NK-92 (cell line): ENCODE measurements at regions not wholly inside any gene's neighbourhood (a gene's known extent, or its start where the extent isn't known, plus 50 kb on each side); places are given as distances from the start of the nearest gene placed in this dataset.
"Not testable (repeated sequence)": the region's sequence is repeated elsewhere in the genome, so short reads cannot be mapped to it uniquely, and the experiment has no call there.

Experiments
- DNase-seq: peaks from one replicate; lab custom pipeline; 2025; ENCODE audit not compliant: unreplicated experiment; lab: John Stamatoyannopoulos, UW

DNA sequence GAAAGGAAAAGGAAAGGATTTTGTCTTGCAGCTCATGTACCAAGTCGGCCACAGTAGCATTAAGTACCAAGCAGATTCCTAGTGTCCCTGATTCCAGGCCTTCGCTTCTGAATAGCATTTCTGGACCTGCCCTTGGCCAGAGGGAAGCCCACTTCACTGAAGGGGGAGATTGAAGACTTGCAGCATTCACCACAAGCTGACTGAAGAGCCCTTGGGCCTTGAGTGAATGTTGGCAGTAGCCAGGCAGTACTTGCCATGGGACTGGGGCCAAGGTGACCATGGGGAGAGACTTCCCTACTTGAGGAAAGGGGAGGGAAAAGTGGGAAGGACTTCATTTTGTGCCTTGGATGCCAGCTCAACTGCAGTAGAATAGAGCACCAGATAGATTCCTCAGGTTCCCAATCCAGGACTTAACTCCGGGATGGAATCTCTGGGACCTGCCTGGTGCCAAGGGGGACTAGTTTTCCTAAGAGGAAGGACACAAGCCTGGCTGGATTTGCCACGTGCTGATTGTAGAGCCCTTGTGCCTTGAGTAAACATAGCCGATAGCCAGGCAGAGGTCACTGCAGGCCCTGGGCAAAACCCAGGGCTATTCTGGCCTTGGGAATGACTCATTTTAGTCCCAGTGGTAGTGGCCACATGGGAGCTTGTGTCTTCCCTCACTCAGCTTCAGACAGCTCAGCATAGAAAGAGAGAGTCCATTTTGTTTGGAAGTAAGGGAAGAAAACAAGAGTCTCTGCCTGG, 141.7 kb upstream of the KCND2 start:
- no peak for DNase-seq

DNA sequence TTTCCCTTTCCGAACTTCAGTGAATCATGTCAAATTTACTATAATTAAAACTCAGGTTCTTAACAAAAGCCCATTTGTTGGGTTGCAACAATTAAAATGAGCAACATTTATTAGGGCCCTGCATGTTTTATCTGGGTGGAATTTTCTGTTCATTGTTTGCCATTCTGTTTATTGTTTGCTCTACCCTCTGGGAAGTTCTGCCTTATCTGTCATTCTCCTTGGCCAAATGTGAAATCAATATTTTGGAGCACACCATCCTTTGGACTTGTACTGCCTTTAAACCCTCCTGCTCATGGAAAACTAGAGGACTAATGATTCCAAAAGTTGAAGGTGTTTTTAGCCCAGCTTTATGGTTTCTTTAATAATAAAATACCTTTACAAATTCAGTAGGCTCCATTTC, 134.5 kb upstream of the KCND2 start:
- DNase-seq: no peak

DNA sequence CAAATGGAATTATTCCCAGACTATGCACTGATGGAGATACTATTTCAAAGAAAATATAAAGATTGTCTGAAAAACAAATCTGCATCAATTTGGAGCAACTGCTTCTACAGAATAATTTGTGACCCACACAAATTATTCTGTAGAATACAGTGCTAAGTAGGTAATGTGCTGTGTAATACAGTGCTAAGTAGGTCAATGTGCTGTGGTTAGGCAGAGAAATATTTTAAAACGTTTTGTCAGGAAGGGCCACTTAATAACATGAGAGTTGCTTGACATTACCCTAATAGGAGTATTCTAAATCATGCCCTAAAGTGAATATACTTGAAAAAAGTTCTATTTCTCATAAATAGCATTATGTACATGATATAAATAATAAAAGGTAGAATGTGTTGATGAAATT, 116.5 kb upstream of the KCND2 start:
- DNase-seq: no peak

DNA sequence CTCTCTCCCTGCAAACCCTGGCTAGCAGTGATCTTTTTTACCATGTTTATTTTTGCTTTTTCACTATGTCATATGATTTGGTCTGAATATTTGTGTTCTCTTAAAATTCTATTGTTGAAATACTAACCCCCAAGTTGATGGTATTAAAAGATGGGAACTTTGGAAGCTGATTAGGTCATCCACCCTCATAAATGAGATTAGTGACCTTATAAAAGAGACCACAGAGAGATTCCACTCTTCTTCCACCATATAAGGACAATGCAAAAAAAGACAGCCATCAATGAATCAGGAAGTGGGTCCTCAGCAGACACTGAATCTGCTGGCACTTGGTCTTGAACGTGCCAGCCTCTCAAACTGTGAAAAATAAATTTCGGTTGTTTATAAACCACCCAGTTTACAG, 112.8 kb upstream of the KCND2 start:
- DNase-seq: no peak

DNA sequence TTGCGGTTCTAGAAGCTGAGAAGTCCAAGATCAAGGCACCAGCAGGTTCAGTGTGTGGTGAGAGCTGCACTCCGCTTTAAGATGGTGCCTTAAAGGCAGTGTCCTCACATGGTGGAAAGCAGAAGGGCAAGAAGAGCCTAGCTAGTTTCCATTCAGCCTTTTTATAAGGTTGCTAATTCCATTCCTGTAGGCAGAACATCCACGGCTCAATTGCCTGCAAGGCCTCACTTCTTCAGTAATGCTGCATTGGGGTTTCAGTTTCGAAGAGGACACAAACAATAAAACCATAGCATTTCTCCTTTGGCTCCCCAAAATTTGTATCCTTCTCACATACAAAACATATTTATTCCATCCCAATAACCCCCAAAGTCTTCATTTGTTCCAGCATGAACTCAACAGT, 109.5 kb upstream of the KCND2 start:
- DNase-seq: no peak

DNA sequence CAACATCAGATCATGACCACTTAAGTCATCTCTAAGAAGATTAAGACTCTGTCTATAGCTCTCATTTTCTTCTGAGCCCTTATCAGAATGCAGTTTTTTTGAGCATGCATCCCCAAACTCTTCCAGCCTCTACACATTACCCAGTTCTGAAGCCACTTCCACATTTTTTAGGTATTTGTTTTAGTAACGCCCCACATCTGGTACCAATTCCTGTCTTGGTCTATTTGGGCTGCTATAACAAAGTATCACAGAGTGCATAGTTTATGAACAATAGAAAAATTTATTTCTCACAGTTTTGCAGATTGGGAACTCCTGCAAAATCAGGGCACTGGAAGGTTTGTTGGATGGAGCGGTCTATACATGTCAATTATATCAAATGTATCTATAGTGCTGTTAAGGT, 107.7 kb upstream of the KCND2 start:
- no peak for DNase-seq

DNA sequence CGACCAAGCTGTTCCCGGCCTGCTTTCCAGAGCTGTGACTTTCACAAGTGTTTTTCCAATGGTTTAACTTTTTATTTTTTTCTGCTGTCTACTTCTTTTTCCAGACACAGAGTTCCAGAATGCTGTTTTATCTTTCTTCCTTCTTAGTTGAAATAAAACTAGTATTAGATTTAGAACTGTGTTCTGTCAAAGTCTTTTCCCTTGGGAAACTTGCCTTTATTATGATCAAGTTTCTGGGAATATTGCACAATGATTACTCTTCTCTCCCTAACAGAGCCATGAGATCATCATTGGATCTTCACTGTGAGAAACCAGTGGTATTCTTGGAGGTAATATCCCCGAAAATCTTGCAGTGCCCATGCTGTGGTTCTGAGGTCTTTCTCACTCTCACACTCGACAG, 104.9 kb upstream of the KCND2 start:
- DNase-seq: no peak

DNA sequence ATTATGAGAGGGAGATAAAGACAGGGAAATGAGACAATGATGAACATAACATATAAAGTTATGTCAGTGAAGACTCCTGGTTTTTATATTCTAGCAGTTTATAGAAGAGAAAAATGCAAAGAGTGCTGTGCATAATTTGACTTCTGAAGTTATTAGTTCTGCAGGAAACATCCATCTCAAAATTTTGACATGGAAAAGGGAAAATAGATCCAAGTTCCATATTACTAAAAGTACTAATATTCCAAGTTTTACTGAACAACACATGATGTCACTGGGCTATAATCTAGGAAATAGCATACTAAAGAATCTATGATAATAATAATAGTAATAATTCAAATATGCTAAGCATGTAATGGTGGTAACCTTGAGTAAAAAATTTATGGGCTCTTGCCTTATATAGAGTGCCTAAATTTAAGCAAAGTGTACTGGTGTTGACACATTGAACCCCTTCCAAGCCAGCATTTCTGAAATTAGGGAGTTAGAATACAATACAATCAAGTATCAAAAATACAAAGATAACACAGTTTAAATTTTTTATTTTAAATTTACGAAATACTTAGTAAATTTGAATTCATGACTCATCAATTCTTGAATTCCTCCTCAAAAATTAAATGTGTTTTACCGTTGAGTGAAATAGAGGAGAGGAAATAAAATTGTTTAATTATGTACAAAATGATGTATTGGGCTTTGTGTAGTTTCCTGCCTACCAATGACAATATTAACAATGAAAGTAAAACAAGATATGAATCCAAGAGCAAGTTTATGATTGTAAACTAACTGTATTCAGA, 102.8 kb upstream of the KCND2 start:
- DNase-seq: no peak

DNA sequence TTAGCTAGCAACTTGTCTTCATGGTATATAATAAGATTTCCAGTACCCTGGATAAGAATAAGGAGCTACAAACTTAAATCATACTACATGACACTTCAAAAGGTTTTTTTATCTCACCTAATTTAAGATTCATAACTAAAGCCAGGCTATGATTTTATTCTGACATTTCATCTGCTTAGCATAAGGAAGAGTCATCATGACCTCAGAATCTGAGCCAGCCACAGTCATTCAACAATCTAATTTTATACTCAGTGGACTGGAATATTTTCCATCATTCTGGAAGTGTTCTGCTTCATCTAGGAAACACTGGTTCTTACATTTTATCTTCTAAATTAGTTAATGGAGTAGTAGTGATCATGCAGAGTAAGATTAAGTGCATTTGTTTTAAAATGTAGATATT, 102.1 kb upstream of the KCND2 start:
- DNase-seq: no peak

DNA sequence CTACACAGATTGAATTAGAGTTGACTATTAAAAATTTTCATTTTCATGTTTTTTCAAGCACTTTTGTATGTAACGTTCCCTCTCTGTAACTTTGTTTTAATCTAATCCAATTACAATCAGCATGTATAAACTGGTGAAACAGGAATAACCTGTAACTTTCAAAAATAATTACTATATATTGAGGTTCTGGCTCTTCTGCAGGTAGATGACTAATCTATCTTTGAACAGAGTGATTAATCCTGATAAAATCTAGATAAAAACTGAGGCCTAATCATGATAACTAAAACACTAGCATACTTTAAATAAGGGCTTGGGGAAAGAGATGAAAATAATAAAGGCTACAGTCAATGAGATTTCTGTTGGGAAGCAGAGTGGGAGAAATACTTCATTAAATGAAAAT, 101.6 kb upstream of the KCND2 start:
- no peak for DNase-seq

DNA sequence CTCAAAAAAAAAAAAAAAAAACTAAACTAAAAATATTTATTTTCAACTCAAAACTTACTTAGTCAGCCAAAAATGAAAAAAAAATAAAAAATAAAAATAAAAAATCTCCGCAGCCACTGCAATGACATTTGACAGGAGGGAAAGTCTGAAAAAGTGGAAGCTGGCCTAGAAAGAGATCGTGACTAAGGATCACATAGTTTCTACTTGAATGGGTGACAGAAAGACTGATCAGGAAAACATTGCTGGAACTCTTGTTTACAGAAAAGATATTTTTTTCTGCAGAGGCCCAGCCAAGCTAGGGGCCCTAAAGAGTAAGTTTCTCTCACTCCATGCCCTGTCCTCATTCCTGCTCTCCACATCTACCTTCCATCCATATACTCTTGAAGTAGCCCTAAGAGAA, 92.8 kb upstream of the KCND2 start:
- DNase-seq: no peak

DNA sequence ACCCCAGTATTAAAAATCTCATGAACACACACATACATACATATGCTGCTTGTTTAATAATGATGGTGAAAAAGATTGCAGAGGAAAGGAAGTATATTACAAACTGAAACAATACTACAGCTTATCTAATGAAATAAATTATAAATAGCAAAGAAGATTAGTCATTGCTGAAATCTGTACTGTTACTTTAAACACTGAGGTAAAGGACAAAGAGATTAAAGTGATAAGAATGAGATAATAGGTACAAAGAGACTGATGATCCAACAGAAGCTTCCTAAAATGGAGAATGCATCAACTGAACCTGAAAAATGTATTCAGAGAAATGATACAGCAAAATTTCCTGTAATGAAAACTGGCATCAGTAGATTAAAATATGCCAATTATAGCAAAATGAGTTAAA, 91.5 kb upstream of the KCND2 start:
- no peak for DNase-seq

DNA sequence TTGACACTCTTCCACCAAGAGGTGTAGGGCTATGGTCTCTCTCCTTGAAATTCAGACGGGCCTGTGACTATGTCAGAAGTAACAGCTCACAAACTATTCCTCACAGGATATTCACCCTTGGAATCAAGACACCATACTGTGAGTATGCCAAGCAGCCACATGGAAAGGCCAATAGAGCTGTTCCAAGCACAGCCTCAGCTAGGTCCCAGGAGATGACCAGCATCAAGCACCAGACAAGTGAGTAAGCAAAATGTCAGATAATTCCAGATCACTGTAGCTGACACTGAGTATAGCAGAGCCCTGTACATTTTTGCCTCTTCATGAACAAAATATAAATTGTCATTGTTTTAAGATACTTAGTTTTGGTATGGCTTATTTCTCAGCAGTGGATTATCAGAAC, 88.1 kb upstream of the KCND2 start:
- DNase-seq: no peak

DNA sequence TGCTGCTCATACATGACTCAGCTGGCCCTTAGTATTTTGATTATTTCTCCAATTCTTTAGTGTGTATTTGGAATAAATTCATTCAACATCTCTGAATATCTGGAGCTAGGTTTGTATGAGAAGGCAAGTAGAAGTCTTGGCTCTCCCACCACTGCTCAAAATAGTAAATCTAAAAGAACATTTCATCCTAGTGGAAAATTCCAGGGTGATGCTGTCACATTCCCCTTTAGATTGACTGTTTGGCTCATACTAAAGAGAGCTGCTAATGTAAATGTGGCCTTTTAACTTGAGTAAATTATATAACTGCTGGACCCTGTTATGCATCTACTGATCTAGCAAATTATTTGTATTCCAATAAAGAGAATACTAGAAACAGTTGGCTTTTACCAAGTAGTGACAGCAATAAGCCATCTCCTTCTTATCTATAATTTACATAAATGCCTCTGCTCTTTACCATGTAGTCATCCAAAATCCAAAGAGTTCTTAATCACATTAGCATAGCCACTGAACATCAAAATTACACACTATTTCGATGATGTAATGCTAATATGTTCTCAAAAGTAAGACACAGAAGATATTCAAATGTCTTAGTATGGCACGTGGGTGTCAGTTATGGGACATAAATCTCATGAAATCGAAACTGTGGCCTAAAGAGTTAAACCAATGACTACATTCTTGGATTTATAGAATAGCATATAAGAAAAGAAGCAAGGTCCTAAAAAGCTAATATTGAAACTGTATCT, 86.9 kb upstream of the KCND2 start:
- no peak for DNase-seq

DNA sequence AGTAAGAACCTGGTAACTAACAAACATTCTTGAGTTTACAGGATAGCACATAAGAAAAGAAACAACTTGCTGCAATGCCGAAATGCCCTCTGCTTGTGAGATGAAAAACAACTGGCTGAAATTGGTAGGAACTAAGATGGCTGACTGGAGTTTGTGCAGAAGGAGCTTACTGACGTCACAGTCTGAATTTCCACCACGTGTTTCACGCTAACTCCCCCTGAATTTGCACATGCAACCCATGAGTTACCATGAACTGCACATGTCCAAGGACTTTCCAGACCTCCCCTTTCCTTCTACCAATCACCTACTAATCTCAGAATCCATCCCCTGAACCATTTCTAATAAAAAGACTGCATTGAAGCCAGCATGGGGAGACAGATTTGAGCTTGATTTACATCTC, 86.3 kb upstream of the KCND2 start:
- DNase-seq: no peak

DNA sequence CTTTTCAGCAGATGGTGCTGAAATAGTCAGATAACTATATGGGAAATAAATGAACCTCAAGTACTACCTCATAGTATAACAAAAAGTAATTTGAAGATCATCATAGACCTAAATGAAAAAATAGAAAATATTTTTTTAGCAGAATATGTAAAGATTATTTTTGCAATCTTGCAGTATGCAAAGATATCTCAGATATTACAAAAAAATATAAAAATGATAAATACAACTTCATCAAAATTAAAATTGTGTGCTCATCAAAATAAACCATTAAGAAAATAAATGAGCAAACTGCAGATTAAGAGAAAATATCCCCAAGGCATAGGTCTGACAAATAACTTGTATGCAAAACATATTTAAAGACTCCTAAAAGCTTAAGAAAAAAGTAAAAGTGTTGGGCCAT, 83.4 kb upstream of the KCND2 start:
- DNase-seq: no peak

DNA sequence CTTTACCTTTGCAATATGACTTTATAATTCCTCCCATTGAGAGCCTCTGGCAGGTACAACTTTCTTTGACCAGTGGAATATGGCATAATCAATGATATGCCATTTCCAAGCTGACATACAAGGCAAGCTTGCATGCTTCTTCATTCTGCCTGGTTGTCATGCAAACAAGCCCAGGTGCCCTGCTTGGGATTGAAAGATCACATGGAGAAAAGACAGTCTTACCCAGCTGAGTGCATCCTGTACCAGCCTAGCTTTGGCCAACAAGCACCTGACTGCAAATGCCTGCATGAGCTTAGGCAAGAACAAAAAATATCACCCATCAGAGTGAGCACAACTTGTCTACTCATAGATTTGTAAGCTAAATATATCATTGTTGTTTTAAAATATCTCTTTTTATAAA, 82.9 kb upstream of the KCND2 start:
- no peak for DNase-seq

DNA sequence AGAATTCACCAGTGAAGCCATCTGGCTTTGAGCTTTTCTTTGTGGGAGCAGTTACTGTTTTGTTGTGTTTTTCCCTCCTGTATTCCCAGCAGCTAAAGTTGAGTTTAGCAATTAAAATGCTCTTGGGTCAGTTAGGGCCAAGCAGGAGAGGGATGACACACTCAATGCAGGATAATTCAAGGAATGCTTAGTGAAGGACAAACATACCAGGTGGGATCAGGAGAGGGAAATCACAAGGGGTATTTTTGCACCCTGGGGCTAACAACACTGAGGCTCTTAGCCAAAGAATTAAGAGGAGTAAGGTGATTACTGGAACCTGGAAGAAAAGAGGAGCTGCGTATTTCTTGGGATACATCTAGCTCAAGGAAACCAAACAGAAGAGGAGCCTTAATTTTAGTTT, 82.4 kb upstream of the KCND2 start:
- no peak for DNase-seq

DNA sequence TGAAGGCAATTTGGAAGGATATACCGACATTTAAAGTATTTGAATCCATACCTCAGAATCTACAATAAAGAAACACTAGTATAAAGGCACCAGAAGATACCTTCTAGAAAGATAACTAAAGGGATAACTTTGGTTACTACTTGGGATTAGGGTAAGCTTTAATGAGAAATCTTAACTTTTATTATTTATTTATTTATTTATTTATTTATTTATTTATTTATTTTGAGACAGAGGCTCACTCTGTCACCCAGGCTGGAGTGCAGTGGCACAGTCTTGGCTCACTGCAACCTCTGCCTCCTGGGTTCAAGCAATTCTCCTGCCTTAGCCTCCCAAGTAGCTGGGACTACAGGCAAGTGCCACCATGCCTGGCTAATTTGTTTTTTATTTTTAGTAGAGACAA, 81.6 kb upstream of the KCND2 start:
- not testable (repeated sequence) for DNase-seq

DNA sequence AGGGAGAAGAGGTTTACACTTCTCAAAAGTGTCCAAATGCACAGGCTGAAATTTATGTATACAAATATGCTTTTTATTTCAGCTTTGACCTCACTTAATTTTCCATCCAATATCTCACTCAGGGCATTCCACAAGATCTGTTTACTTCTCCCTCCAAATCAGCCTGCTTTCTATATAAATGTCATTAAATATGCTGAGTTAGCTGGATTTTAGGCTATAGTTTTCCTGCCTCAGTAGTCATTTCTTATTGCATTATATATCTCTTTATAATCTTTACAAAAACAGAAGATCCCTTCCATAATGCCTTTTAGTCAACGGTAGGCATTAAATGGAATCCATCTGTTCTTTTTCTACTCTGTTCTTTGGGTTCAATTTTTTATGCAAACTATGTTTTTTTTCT, 71.7 kb upstream of the KCND2 start:
- no peak for DNase-seq

DNA sequence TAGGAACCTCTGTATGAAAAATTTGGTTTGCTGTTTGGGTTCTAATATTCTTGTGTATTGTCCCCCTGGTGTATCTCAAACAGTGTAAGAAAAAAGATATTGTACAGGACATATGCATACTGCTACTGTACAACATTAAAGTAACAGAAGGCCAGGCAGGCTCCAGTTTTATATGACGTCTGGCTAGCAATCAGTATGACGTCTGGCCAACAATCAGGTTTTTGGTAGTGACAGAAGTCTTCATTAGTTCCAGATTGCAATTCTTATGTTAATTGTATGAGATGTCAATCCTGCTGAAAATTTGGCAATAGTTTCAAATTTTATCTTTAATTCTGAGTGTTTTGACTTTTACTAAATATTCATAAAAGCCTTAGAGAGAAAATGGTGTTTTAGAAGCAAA, 67.9 kb upstream of the KCND2 start:
- DNase-seq: no peak

DNA sequence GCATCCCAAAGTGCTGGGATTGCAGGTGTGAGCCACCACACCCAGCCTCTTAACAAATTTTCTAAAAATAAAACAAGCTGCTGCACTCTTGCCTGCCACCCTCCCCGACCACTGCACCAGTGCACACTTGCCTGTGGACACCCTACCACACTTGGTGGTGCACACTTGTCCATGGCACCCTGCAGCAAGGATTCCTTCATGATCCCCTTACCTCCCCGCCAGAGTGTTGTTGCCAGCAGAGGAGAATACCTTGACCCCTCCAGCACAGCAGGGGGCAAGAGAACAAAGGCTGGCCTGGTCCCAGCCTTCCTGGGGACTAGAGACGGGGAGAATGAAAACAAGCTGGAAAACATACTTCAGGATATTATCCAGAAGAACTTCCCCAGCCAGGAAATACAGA, 65.9 kb upstream of the KCND2 start:
- DNase-seq: no peak
